Endometrium (tissue), 2 donors: ENCODE measurements at regions not wholly inside any gene's neighbourhood (a gene's known extent, or its start where the extent isn't known, plus 50 kb on each side); places are given as distances from the start of the nearest gene placed in this dataset.
"Not testable (repeated sequence)": the region's sequence is repeated elsewhere in the genome, so short reads cannot be mapped to it uniquely, and the experiment has no call there.

Source experiments
- FAIRE-seq: peaks from 2 replicates; lab custom pipeline; 2012; peaks lifted over from hg19 to GRCh38; lab: Jason Lieb, UNC
- donor health status: control.
- donor health status: control.

- FAIRE-seq: no peak
Observed at GRCh38 chr17:72366626-72367025, 245.8 kb downstream of the SOX9 start.

GRCh38 chr17:72368191-72368590, 247.4 kb downstream of the SOX9 start:
- no peak for FAIRE-seq

- FAIRE-seq: no peak
Observed at GRCh38 chr17:72369366-72369765, 248.5 kb downstream of the SOX9 start.

GRCh38 chr17:72370819-72371218, 250.0 kb downstream of the SOX9 start:
- FAIRE-seq: no peak

GRCh38 chr17:72372185-72372584, 251.4 kb downstream of the SOX9 start:
- FAIRE-seq: no peak

GRCh38 chr17:72373910-72374741, 253.3 kb downstream of the SOX9 start:
- FAIRE-seq: no peak

GRCh38 chr17:72376526-72377345, 255.9 kb downstream of the SOX9 start:
- peak; percentile 96 for FAIRE-seq

GRCh38 chr17:72378414-72379390, 257.9 kb downstream of the SOX9 start:
- no peak for FAIRE-seq

GRCh38 chr17:72379516-72379915, 258.7 kb downstream of the SOX9 start:
- no peak for FAIRE-seq

GRCh38 chr17:72380120-72380519, 259.3 kb downstream of the SOX9 start:
- FAIRE-seq: no peak

GRCh38 chr17:72380737-72381136, 259.9 kb downstream of the SOX9 start:
- no peak for FAIRE-seq

GRCh38 chr17:72381597-72382397, 261.0 kb downstream of the SOX9 start:
- FAIRE-seq: no peak

- no peak for FAIRE-seq
Observed at GRCh38 chr17:72382971-72383722, 262.3 kb downstream of the SOX9 start.

GRCh38 chr17:72385475-72385874, 264.7 kb downstream of the SOX9 start:
- FAIRE-seq: no peak

- not testable (repeated sequence) for FAIRE-seq
Observed at GRCh38 chr17:72386173-72386572, 265.4 kb downstream of the SOX9 start.

GRCh38 chr17:72386619-72387237, 265.9 kb downstream of the SOX9 start:
- no peak for FAIRE-seq

GRCh38 chr17:72387487-72387886, 266.7 kb downstream of the SOX9 start:
- no peak for FAIRE-seq

GRCh38 chr17:72387969-72388368, 267.1 kb downstream of the SOX9 start:
- no peak for FAIRE-seq

- FAIRE-seq: no peak
Observed at GRCh38 chr17:72388765-72389473, 268.1 kb downstream of the SOX9 start.
